ENCODE measurements at regions not wholly inside any gene's neighbourhood (a gene's known extent, or its start where the extent isn't known, plus 50 kb on each side); places are given as distances from the start of the nearest gene placed in this dataset.

GRCh38 chr14:53735916-53736315 lies 220.7 kb downstream of the BMP4 start:
- no peak for TF ChIP-seq CTCF (IDR thresholded peaks at IDR 0.05; ENCODE audit: insufficient read depth, low read length)
- TF ChIP-seq POLR2AphosphoS5 (IDR thresholded peaks at IDR 0.05; ENCODE audit: low read depth): no peak
- TF ChIP-seq GABPA (IDR thresholded peaks at IDR 0.05; ENCODE audit: low read depth): no peak
- TF ChIP-seq SPI1 (IDR thresholded peaks at IDR 0.05; ENCODE audit: borderline replicate concordance, low read depth): no peak

Measured in HL-60 (cell line).